HG03159 (cell line): ENCODE measurements at regions not wholly inside any gene's neighbourhood (a gene's known extent, or its start where the extent isn't known, plus 50 kb on each side); places are given as distances from the start of the nearest gene placed in this dataset.
"Not testable (repeated sequence)": the region's sequence is repeated elsewhere in the genome, so short reads cannot be mapped to it uniquely, and the experiment has no call there.

ENCODE experiments used
- ATAC-seq: cut with Tn5 transposase; IDR thresholded peaks from one replicate; pipeline ENCODE4 v1.9.1; 2021; ENCODE audit warnings: mild to moderate bottlenecking, moderate library complexity; ENCODE audit not compliant: unreplicated experiment

GRCh38 chr2:87343347-87343746 is 321.7 kb upstream of the PLGLB1 start:
- not testable (repeated sequence) for ATAC-seq

GRCh38 chr2:87345283-87345682 is 323.6 kb upstream of the PLGLB1 start:
- ATAC-seq, result not testable (repeated sequence)

GRCh38 chr2:87348556-87348955 is 326.9 kb upstream of the PLGLB1 start:
- ATAC-seq, result not testable (repeated sequence)

GRCh38 chr2:87349006-87349405 is 327.4 kb upstream of the PLGLB1 start:
- not testable (repeated sequence) for ATAC-seq

GRCh38 chr2:87352178-87352934 is 330.7 kb upstream of the PLGLB1 start:
- ATAC-seq, result not testable (repeated sequence)

- ATAC-seq, result not testable (repeated sequence)
Observed at GRCh38 chr2:87353408-87353807, 331.8 kb upstream of the PLGLB1 start.

- not testable (repeated sequence) for ATAC-seq
Observed at GRCh38 chr2:87354102-87354501, 332.5 kb upstream of the PLGLB1 start.

- ATAC-seq, result not testable (repeated sequence)
Observed at GRCh38 chr2:87360250-87360649, 338.6 kb upstream of the PLGLB1 start.

- not testable (repeated sequence) for ATAC-seq
Observed at GRCh38 chr2:87360927-87361326, 339.3 kb upstream of the PLGLB1 start.

- ATAC-seq, result not testable (repeated sequence)
Observed at GRCh38 chr2:87361805-87362204, 340.2 kb upstream of the PLGLB1 start.

GRCh38 chr2:87364379-87364778 is 342.7 kb upstream of the PLGLB1 start:
- not testable (repeated sequence) for ATAC-seq

- ATAC-seq, result not testable (repeated sequence)
Observed at GRCh38 chr2:87365038-87365437, 343.4 kb upstream of the PLGLB1 start.

- ATAC-seq, result not testable (repeated sequence)
Observed at GRCh38 chr2:87386063-87386560, 361.8 kb upstream of the PLGLB2 start.

- not testable (repeated sequence) for ATAC-seq
Observed at GRCh38 chr2:87395784-87396183, 352.1 kb upstream of the PLGLB2 start.

GRCh38 chr2:87396551-87397265 is 351.2 kb upstream of the PLGLB2 start:
- ATAC-seq, result not testable (repeated sequence)

- not testable (repeated sequence) for ATAC-seq
Observed at GRCh38 chr2:87397276-87398065, 350.4 kb upstream of the PLGLB2 start.

- ATAC-seq, result not testable (repeated sequence)
Observed at GRCh38 chr2:87398567-87399305, 349.2 kb upstream of the PLGLB2 start.

- no peak for ATAC-seq
Observed at GRCh38 chr2:87401726-87402345, 346.1 kb upstream of the PLGLB2 start.

GRCh38 chr2:87403893-87404175 is 344.1 kb upstream of the PLGLB2 start:
- ATAC-seq, result no peak
